ENCODE measurements at regions not wholly inside any gene's neighbourhood (a gene's known extent, or its start where the extent isn't known, plus 50 kb on each side); places are given as distances from the start of the nearest gene placed in this dataset.

- 29 to 37% methylated on average over 3 of the region's 3 CpGs for WGBS, 2 donors
- DNase-seq, result no peak
- no peak for TF ChIP-seq POLR2A (IDR thresholded peaks at IDR 0.05)
- TF ChIP-seq CTCF (IDR thresholded peaks at IDR 0.05), result no peak
- H3K36me3 ChIP-seq, result no peaks in the 10 kb centered on the region
- H3K27me3 ChIP-seq, result no peaks in the 10 kb centered on the region
- no peak overlapping the region for H3K27ac ChIP-seq
- H3K9me3 ChIP-seq, result no peaks in the 10 kb centered on the region
- intact Hi-C loops (cut with DNase I), result no loop called here
- H3K4me1 ChIP-seq, result peaks cover 0 to 4% (median 0%) of the 10 kb centered on the region in 3 donors
- no peak overlapping the region for H3K4me3 ChIP-seq
Observed at GRCh38 chr15:94703596-94703995, 472.2 kb downstream of the MCTP2 start.

GRCh38 chr15:94704421-94704820 lies 473.1 kb downstream of the MCTP2 start:
- no peak overlapping the region for H3K4me3 ChIP-seq
- H3K27me3 ChIP-seq, result no peaks in the 10 kb centered on the region
- H3K4me1 ChIP-seq, result peaks cover 0 to 4% (median 0%) of the 10 kb centered on the region in 3 donors
- H3K27ac ChIP-seq, result no peak overlapping the region
- TF ChIP-seq POLR2A (IDR thresholded peaks at IDR 0.05) (no peak), CTCF (IDR thresholded peaks at IDR 0.05) (no peak)
- intact Hi-C loops (cut with DNase I), result no loop called here
- DNase-seq, result no peak
- no peaks in the 10 kb centered on the region for H3K36me3 ChIP-seq
- H3K9me3 ChIP-seq, result no peaks in the 10 kb centered on the region

- 76 to 81% methylated on average over 2 of the region's 2 CpGs for WGBS, 2 donors
- TF ChIP-seq CTCF (IDR thresholded peaks at IDR 0.05) (no peak), POLR2A (IDR thresholded peaks at IDR 0.05) (no peak)
- Histone ChIP-seq H3K9me3 (no peaks in the 10 kb centered on the region), H3K27me3 (no peaks in the 10 kb centered on the region), H3K4me1 (peaks cover 0 to 4% (median 0%) of the 10 kb centered on the region in 3 donors), H3K27ac (no peak overlapping the region), H3K36me3 (no peaks in the 10 kb centered on the region), H3K4me3 (no peak overlapping the region)
- no peak for DNase-seq
- intact Hi-C loops (cut with DNase I), result no loop called here
Observed at GRCh38 chr15:94704946-94705345, 473.6 kb downstream of the MCTP2 start.

- TF ChIP-seq CTCF (IDR thresholded peaks at IDR 0.05) (no peak), POLR2A (IDR thresholded peaks at IDR 0.05) (no peak)
- Histone ChIP-seq H3K9me3 (no peaks in the 10 kb centered on the region), H3K36me3 (no peaks in the 10 kb centered on the region), H3K4me1 (peaks cover 0 to 2% (median 0%) of the 10 kb centered on the region in 3 donors), H3K27ac (no peak overlapping the region), H3K4me3 (no peak overlapping the region), H3K27me3 (no peaks in the 10 kb centered on the region)
- intact Hi-C loops (cut with DNase I), result no loop called here
- DNase-seq, result no peak
- 75 to 83% methylated on average over 9 of the region's 9 CpGs for WGBS, 2 donors
Observed at GRCh38 chr15:94709319-94709718, 478.0 kb downstream of the MCTP2 start.

- Histone ChIP-seq H3K36me3 (no peaks in the 10 kb centered on the region), H3K27ac (no peak overlapping the region), H3K4me1 (no peaks in the 10 kb centered on the region), H3K9me3 (no peaks in the 10 kb centered on the region), H3K27me3 (peaks cover 0 to 31% (median 0%) of the 10 kb centered on the region in 4 donors), H3K4me3 (no peak overlapping the region)
- no peak for DNase-seq
- WGBS, 2 donors, result 38 to 56% methylated on average over 2 of the region's 2 CpGs
- intact Hi-C loops (cut with DNase I), result no loop called here
- TF ChIP-seq CTCF (IDR thresholded peaks at IDR 0.05), result no peak
- no peak for TF ChIP-seq POLR2A (IDR thresholded peaks at IDR 0.05)
Observed at GRCh38 chr15:94722024-94722636, 490.8 kb downstream of the MCTP2 start.
